ENCODE measurements at regions not wholly inside any gene's neighbourhood (a gene's known extent, or its start where the extent isn't known, plus 50 kb on each side); places are given as distances from the start of the nearest gene placed in this dataset.

GRCh38 chr5:104598285-104598684 lies 1035.7 kb upstream of the NUDT12 start:
- peaks cover 36% of the 10 kb centered on the region for H3K9me3 ChIP-seq (ENCODE audit: low read depth, low read length, poor library complexity, severe bottlenecking)
- no peaks in the 10 kb centered on the region for H3K36me3 ChIP-seq (ENCODE audit: insufficient read depth, low read length, poor library complexity, severe bottlenecking)
- intact Hi-C loops (cut with micrococcal nuclease; ENCODE audit: unreplicated experiment): no loop called here
- H3K27me3 ChIP-seq (replicated peaks; ENCODE audit: insufficient read depth, low read depth, low read length, poor library complexity): no peaks in the 10 kb centered on the region
- no peak overlapping the region for H3K27ac ChIP-seq (ENCODE audit: low read depth, low read length, poor library complexity, severe bottlenecking)
- DNase-seq (ENCODE audit: low spot score): no peak
- ChIA-PET CTCF (no interaction called here), POLR2A (ENCODE audit: low non-redundant PET) (no interaction called here)
- BruUV-seq (replicated peaks): no TSS peak
- no peak for TF ChIP-seq EZH2 (IDR thresholded peaks at IDR 0.05; ENCODE audit: borderline replicate concordance, low read depth, low read length, poor library complexity, severe bottlenecking)
- no peak for TF ChIP-seq CTCF (conservative IDR thresholded peaks at IDR 0.05; ENCODE audit: low read depth, low read length)
- H3K4me3 ChIP-seq (ENCODE audit: low read depth, low read length, poor library complexity, severe bottlenecking): no peak overlapping the region
- no peaks in the 10 kb centered on the region for H3K4me1 ChIP-seq (ENCODE audit: insufficient read depth, low read length, poor library complexity, severe bottlenecking)

GRCh38 chr5:104594850-104595249 lies 1032.3 kb upstream of the NUDT12 start:
- H3K27ac ChIP-seq (ENCODE audit: low read depth, low read length, poor library complexity, severe bottlenecking): no peak overlapping the region
- POLR2A ChIA-PET (ENCODE audit: low non-redundant PET): no interaction called here
- peaks cover 23% of the 10 kb centered on the region for H3K9me3 ChIP-seq (ENCODE audit: low read depth, low read length, poor library complexity, severe bottlenecking)
- no peaks in the 10 kb centered on the region for H3K36me3 ChIP-seq (ENCODE audit: insufficient read depth, low read length, poor library complexity, severe bottlenecking)
- H3K27me3 ChIP-seq (replicated peaks; ENCODE audit: insufficient read depth, low read depth, low read length, poor library complexity): no peaks in the 10 kb centered on the region
- no peak for DNase-seq (ENCODE audit: low spot score)
- CTCF ChIA-PET: no interaction called here
- intact Hi-C loops (cut with micrococcal nuclease; ENCODE audit: unreplicated experiment): no loop called here
- BruUV-seq (replicated peaks): no TSS peak
- H3K4me1 ChIP-seq (ENCODE audit: insufficient read depth, low read length, poor library complexity, severe bottlenecking): no peaks in the 10 kb centered on the region
- no peak for TF ChIP-seq EZH2 (IDR thresholded peaks at IDR 0.05; ENCODE audit: borderline replicate concordance, low read depth, low read length, poor library complexity, severe bottlenecking)
- TF ChIP-seq CTCF (conservative IDR thresholded peaks at IDR 0.05; ENCODE audit: low read depth, low read length): no peak
- H3K4me3 ChIP-seq (ENCODE audit: low read depth, low read length, poor library complexity, severe bottlenecking): no peak overlapping the region

- Histone ChIP-seq H3K4me3 (ENCODE audit: low read depth, low read length, poor library complexity, severe bottlenecking) (no peak overlapping the region), H3K27me3 (replicated peaks; ENCODE audit: insufficient read depth, low read depth, low read length, poor library complexity) (no peaks in the 10 kb centered on the region), H3K27ac (ENCODE audit: low read depth, low read length, poor library complexity, severe bottlenecking) (no peak overlapping the region), H3K9me3 (ENCODE audit: low read depth, low read length, poor library complexity, severe bottlenecking) (no peaks in the 10 kb centered on the region), H3K36me3 (ENCODE audit: insufficient read depth, low read length, poor library complexity, severe bottlenecking) (no peaks in the 10 kb centered on the region), H3K4me1 (ENCODE audit: insufficient read depth, low read length, poor library complexity, severe bottlenecking) (peaks cover 27% of the 10 kb centered on the region)
- CTCF ChIA-PET: no interaction called here
- BruUV-seq (replicated peaks): no TSS peak
- POLR2A ChIA-PET (ENCODE audit: low non-redundant PET): no interaction called here
- DNase-seq (ENCODE audit: low spot score): no peak
- TF ChIP-seq EZH2 (IDR thresholded peaks at IDR 0.05; ENCODE audit: borderline replicate concordance, low read depth, low read length, poor library complexity, severe bottlenecking) (no peak), CTCF (conservative IDR thresholded peaks at IDR 0.05; ENCODE audit: low read depth, low read length) (no peak)
- intact Hi-C loops (cut with micrococcal nuclease; ENCODE audit: unreplicated experiment): no loop called here
Observed at GRCh38 chr5:104576677-104577076, 1014.1 kb upstream of the NUDT12 start.

Measured in A673 (cell line).